Lower lobe of right lung (tissue), 2 donors: ENCODE measurements at regions not wholly inside any gene's neighbourhood (a gene's known extent, or its start where the extent isn't known, plus 50 kb on each side); places are given as distances from the start of the nearest gene placed in this dataset.

Source experiments
- ATAC-seq, 2 donors: fragments of 200-7000 bp; cut with Tn5 transposase; one replicate each; pipeline ENCODE4 v1.9.1; 2020 to 2022; ENCODE audit warnings: mild to moderate bottlenecking in 2 of 2, moderate library complexity in 2 of 2
- DNase-seq: peaks from one replicate; pipeline ENCODE4 v3.0.0-alpha.2; 2020
- H3K27ac ChIP-seq: fragments of 200-600 bp; one replicate; pipeline ENCODE4 v1.8.0; 2022
- H3K27me3 ChIP-seq: fragments of 200-600 bp; one replicate; pipeline ENCODE4 v1.8.0; 2022; ENCODE audit warnings: low read depth
- H3K36me3 ChIP-seq: fragments of 200-600 bp; one replicate; pipeline ENCODE4 v1.8.0; 2022; ENCODE audit warnings: mild to moderate bottlenecking
- H3K4me1 ChIP-seq: fragments of 200-600 bp; one replicate; pipeline ENCODE4 v1.8.0; 2022
- H3K4me3 ChIP-seq: fragments of 200-600 bp; one replicate; pipeline ENCODE4 v1.8.0; 2022; ENCODE audit warnings: mild to moderate bottlenecking
- H3K9me3 ChIP-seq: fragments of 200-600 bp; one replicate; pipeline ENCODE4 v1.8.0; 2022
- CTCF ChIP-seq: fragments of 200-600 bp; IDR thresholded peaks from one replicate; pipeline ENCODE4 v1.8.0; 2022; ENCODE audit warnings: antibody characterized with exemption, mild to moderate bottlenecking
- intact Hi-C: fragments of 100-400 bp; cut with DNase I; formaldehyde crosslinking; loops from one replicate; pipeline ENCODE4 v1.11.0; 2022
- donor health status: DM: no; HTN: yes; CAD: no; lungs with severe emphysema.

- Histone ChIP-seq H3K36me3 (no peaks in the 10 kb centered on the region), H3K27ac (no peak overlapping the region), H3K4me1 (peaks cover 18% of the 10 kb centered on the region), H3K9me3 (no peaks in the 10 kb centered on the region), H3K4me3 (no peak overlapping the region), H3K27me3 (no peaks in the 10 kb centered on the region)
- intact Hi-C loops, result no loop called here
- no peak for TF ChIP-seq CTCF
- ATAC-seq, result no peak
- no peak for DNase-seq
Measured at GRCh38 chr21:43364261-43364510, 62.7 kb downstream of the SIK1 start.

- Histone ChIP-seq H3K4me1 (peaks cover 18% of the 10 kb centered on the region), H3K9me3 (no peaks in the 10 kb centered on the region), H3K27ac (no peak overlapping the region), H3K4me3 (no peak overlapping the region), H3K36me3 (no peaks in the 10 kb centered on the region), H3K27me3 (no peaks in the 10 kb centered on the region)
- no peak for TF ChIP-seq CTCF
- no peak for DNase-seq
- ATAC-seq, result peak in 1 of 2 donors; percentile 1
- intact Hi-C loops, result no loop called here
Measured at GRCh38 chr21:43363506-43364260, 63.2 kb downstream of the SIK1 start.

GRCh38 chr21:43362915-43363314, 64.0 kb downstream of the SIK1 start:
- Histone ChIP-seq H3K4me3 (no peak overlapping the region), H3K4me1 (peaks cover 18% of the 10 kb centered on the region), H3K27me3 (no peaks in the 10 kb centered on the region), H3K27ac (peak overlapping the region; percentile 80), H3K36me3 (no peaks in the 10 kb centered on the region), H3K9me3 (no peaks in the 10 kb centered on the region)
- intact Hi-C loops, result no loop called here
- DNase-seq (no peak), ATAC-seq (no peak)
- no peak for TF ChIP-seq CTCF

GRCh38 chr21:43362321-43362791, 64.6 kb downstream of the SIK1 start:
- no peaks in the 10 kb centered on the region for H3K9me3 ChIP-seq
- no peak for TF ChIP-seq CTCF
- H3K27me3 ChIP-seq, result no peaks in the 10 kb centered on the region
- H3K4me1 ChIP-seq, result peaks cover 18% of the 10 kb centered on the region
- peak overlapping the region; percentile 27 for H3K4me3 ChIP-seq
- peak overlapping the region; percentile 80 for H3K27ac ChIP-seq
- ATAC-seq (peak; percentile 61 to 68), DNase-seq (peak; percentile 71)
- H3K36me3 ChIP-seq, result no peaks in the 10 kb centered on the region
- intact Hi-C loops, result no loop called here

- no peaks in the 10 kb centered on the region for H3K36me3 ChIP-seq
- no peak for TF ChIP-seq CTCF
- H3K9me3 ChIP-seq, result no peaks in the 10 kb centered on the region
- ATAC-seq (peak; percentile 49 to 59), DNase-seq (no peak)
- H3K4me1 ChIP-seq, result peaks cover 18% of the 10 kb centered on the region
- no peaks in the 10 kb centered on the region for H3K27me3 ChIP-seq
- peak overlapping the region; percentile 27 for H3K4me3 ChIP-seq
- intact Hi-C loops, result no loop called here
- peak overlapping the region; percentile 80 for H3K27ac ChIP-seq
Measured at GRCh38 chr21:43361493-43362296, 65.2 kb downstream of the SIK1 start.
